ENCODE measurements at regions not wholly inside any gene's neighbourhood (a gene's known extent, or its start where the extent isn't known, plus 50 kb on each side); places are given as distances from the start of the nearest gene placed in this dataset.

DNA sequence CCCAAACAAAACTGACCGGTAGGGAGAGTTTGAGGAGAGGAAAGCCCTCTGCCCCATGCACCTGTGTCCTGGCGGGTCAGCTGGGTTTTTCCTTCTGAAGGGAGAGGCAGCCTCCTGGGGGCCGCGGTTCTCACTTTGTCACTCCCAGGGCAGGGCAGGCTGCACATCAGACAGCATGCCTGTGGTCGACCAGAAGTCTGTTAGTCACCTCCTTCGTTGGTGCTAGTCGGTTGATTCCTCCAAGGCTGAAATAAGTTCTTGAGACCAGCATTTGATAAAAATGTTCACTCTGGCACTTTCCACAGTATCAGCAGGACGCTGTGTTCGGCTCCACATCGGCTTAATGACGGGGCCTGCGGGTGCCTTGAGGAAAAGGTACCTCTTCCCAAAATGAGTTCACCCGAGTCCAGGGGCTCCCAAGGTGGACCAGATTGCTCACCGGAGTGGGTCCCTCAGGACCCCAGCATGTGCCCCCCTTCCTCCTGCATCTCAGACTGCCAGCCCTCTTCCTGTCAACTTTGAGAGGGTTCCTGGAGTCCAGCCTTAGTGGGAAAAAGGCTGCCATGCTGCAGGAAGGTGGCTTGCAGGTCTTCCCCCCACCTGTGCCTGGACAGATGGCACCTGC is 373.7 kb upstream of the B3GAT1 start:
- no peak for TF ChIP-seq CTCF (IDR thresholded peaks at IDR 0.05)
- TF ChIP-seq POLR2AphosphoS5 (IDR thresholded peaks at IDR 0.05), result no peak
